ENCODE measurements at regions not wholly inside any gene's neighbourhood (a gene's known extent, or its start where the extent isn't known, plus 50 kb on each side); places are given as distances from the start of the nearest gene placed in this dataset.

DNA sequence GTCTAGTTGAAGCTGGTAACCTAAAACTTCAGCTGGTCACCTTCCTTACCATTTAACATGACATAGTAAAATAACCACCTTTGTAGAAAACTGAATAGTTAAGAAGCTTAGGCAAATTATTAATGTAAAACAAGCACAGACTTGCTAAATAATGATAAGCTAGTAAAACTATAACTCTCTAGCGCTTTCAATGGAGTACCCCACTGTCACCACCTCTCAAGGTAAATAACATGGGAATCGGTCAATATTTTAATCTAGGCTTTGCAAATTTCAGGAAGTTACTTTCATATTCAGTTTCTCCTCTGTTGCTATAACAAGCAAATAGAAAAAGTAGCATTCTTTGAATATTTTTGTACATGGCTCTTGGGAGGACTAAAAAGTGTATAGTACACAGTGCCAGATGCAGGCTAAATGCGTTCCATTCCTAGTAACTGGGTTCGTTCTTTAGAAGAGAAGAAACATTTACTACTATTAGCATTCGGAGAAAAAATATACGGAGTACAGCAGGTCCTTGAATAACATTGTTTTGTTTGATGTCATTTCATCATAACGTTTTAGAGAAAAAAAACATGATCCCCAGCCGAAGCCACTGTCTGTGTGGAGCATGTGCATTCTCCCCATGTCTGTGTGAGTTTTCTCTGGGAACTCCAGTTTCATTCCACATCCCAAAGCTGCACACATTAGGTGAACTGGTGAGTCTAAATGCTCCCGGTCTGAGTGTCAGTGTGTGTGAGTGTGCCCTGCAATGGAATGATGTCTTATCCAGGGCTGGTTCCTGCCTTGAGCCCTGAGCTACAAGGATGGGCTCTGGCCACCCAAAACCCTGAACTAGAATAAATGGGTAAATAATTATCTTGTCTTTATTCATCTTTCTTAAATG lies 52.5 kb downstream of the EPRS1 start:
- no peak for DNase-seq

DNA sequence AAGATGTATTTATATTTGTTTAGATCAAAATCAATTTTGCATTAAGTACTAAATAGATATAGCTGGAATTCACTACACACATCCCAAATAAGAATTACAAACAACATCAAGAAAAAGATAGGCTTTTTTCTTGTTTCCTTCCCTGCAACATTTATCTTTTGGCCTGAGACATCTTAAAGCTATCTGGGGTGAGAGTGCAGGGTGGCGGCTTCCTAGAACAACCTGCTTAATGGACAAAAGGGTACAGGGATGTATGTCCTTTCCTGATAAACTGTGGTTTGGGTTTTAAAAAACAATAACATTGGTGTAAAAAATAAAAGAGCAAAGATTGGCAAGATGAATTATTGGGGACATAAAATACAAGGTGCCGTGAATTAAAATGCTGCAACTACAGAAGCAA lies 54.4 kb downstream of the EPRS1 start:
- no peak for DNase-seq

GRCh38 chr1:219991511-219991810 lies 54.8 kb downstream of the EPRS1 start:
- no peak for DNase-seq

DNA sequence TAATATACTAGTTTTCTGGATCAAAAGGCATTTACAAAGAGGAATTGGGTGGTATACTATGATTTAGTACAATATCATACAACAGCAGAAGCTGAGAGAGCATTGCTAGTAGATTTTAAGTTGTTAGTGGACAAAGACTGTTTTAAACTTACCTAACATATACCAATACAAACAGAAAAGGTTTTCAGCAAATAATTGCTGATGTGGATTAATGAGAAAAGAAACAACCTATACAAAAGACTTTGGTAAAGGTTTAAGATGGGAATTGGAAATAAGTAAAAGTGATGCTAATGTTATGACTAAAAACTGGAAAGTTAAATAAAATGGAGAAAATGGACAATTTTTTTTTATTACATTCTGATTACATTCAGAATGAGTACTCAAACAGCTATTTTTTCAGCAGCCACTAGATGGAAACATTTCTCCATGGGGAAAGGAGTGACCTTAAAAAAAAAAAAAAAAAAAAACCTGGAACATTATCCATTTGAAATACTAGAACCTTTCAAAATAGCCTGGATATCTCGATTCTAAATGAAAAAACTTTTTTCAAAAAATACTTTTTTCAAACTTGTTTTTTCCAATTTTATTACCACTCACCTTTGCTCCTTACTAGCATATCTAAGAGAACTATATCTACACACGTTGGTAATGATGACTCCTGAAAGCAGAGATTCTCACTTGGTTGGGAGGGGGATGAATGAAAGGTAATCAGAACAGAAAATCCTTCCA lies 55.4 kb downstream of the EPRS1 start:
- DNase-seq: peak; percentile 7

DNA sequence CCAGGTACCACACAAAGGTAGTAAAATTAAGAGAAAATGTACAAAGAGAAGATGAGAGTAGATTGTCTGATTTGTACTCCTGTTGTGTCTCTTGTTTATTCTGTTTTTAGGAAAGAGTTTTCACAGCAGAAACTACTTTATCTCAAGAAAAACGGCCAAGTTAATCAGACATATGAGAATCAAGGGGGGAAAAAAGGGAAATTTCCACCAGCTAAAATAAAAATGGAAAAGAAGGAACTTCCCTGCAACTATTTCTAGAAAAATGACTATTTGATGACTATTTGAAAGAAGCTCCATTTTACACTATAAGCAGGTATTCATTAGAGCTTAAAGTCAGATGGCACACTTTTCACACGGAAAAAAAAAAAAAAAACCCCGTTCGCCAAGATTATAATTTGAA lies 56.5 kb downstream of the EPRS1 start:
- DNase-seq: no peak

GRCh38 chr1:219988818-219989217 lies 57.5 kb downstream of the EPRS1 start:
- no peak for DNase-seq

- DNase-seq: no peak
These were observed 57.9 kb downstream of the EPRS1 start for GRCh38 chr1:219988387-219988786.

DNA sequence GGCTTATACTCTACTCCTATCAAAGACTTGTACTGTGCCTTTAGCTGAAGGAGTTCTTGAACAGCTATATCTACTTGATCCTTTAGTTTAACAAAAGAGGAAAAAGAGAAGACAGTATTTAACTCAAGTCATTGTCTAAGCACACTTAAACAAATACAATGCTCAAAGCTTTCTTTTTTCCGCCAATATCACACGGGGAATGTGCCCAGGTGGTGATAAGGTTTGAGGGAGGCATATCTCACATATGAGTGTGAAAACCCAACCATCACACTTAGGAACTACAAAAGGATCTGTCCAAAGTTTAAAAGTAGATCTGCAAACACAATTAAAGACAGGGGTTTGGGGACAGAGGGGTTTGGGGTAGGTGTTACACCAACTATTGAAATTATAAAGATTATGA lies 59.0 kb upstream of the SLC30A10 start:
- DNase-seq: no peak

DNA sequence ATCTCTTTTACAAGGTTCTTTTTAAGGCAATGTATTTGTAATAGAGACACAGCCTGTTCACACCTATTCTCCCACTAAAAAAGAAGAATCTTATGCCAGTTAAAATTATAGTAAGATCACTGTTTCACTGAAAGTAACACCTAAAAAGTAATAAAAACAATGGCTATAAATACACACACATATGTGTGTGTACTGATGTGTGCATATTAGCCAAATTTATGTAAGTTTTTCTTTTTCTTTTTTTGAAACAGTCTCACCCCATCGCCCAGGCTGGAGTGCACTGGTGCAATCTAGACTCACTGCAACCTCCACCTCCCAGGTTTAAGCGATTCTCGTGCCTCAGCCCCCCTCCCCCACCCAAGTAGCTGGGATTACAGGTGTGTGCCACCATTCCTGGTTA lies 56.8 kb upstream of the SLC30A10 start:
- no peak for DNase-seq
